H1 (cell line): ENCODE measurements at regions not wholly inside any gene's neighbourhood (a gene's known extent, or its start where the extent isn't known, plus 50 kb on each side); places are given as distances from the start of the nearest gene placed in this dataset.
A peak's percentile ranks its signal among the peaks of the same experiment; 100 is the strongest.

Experiments
- CTCF ChIA-PET: fragments of 300-600 bp; sonication (Branson Sonifier 250); formaldehyde crosslinking; loops from one replicate; lab custom pipeline; 2021; ENCODE audit not compliant: partially characterized antibody; lab: Charles Lee
- POLR2A ChIA-PET: fragments of 300-600 bp; sonication (Branson Sonifier 250); formaldehyde crosslinking; loops from one replicate; lab custom pipeline; 2021; ENCODE audit warnings: inconsistent platforms; ENCODE audit not compliant: partially characterized antibody; lab: Charles Lee
- DNase-seq, 2 experiments: peaks; one replicate each; pipeline versions ENCODE4 v3.0.0 to v3.0.0-alpha.2; 2010 to 2022; ENCODE audit warnings: low spot score in 2 of 2, low read depth in 1 of 2, mixed read lengths in 1 of 2
- FAIRE-seq: peaks from 2 replicates; lab custom pipeline; 2011; peaks lifted over from hg19 to GRCh38; lab: Jason Lieb, UNC
- H2AFZ ChIP-seq: 2 replicates; pipeline ENCODE4 v1.8.1; 2012; ENCODE audit warnings: low read length, inconsistent platforms
- H2AK5ac ChIP-seq: 2 replicates; pipeline ENCODE4 v1.6.1; 2013; ENCODE audit warnings: low read depth, low read length
- H2BK120ac ChIP-seq: replicated peaks from 2 replicates; pipeline ENCODE3; 2013; ENCODE audit warnings: low read depth, low read length, inconsistent platforms
- H2BK12ac ChIP-seq: 2 replicates; pipeline ENCODE4 v1.6.1; 2013; ENCODE audit warnings: low read depth, low read length
- H2BK15ac ChIP-seq: 2 replicates; pipeline ENCODE4 v1.6.1; 2013; ENCODE audit warnings: low read length
- H2BK20ac ChIP-seq: 2 replicates; pipeline ENCODE4 v1.6.1; 2013; ENCODE audit warnings: low read length
- H2BK5ac ChIP-seq: 2 replicates; pipeline ENCODE4 v1.6.1; 2013; ENCODE audit warnings: low read depth, low read length
- H3K14ac ChIP-seq: 2 replicates; pipeline ENCODE4 v1.6.1; 2013; ENCODE audit warnings: inconsistent platforms; ENCODE audit not compliant: insufficient read length
- H3K18ac ChIP-seq: 2 replicates; pipeline ENCODE4 v1.6.1; 2013; ENCODE audit warnings: low read length; ENCODE audit errors: extremely low read depth
- H3K23ac ChIP-seq: 2 replicates; pipeline ENCODE4 v1.6.1; 2013; ENCODE audit warnings: inconsistent platforms; ENCODE audit not compliant: insufficient read length
- H3K23me2 ChIP-seq: 2 replicates; pipeline ENCODE4 v1.6.1; 2013; ENCODE audit warnings: low read depth, low read length
- H3K27ac ChIP-seq: 2 replicates; pipeline ENCODE4 v1.6.1; 2011; ENCODE audit warnings: low read depth, low read length, inconsistent platforms
- H3K27me3 ChIP-seq, 4 experiments: replicated peaks in 1 of 4; 1 replicate in 1 of 4; 2 replicates in 3 of 4; pipeline versions ENCODE4 v1.6.1 to v1.8.1; 2011 to 2013; ENCODE audit warnings: low read length in 3 of 4, mild to moderate bottlenecking in 3 of 4, inconsistent platforms in 2 of 4, mixed read lengths in 2 of 4, moderate library complexity in 1 of 4; ENCODE audit not compliant: control insufficient read depth in 3 of 4, insufficient read depth in 3 of 4; ENCODE audit errors: extremely low read depth in 1 of 4
- H3K36me3 ChIP-seq, 4 experiments: 2 replicates each; pipeline versions ENCODE4 v1.6.1 to v1.8.1; 2011 to 2013; ENCODE audit warnings: mild to moderate bottlenecking in 4 of 4, low read length in 3 of 4, moderate library complexity in 2 of 4, control low read depth in 1 of 4, inconsistent platforms in 1 of 4; ENCODE audit not compliant: insufficient read depth in 4 of 4, control insufficient read depth in 2 of 4
- H3K4ac ChIP-seq: replicated peaks from 2 replicates; pipeline ENCODE3; 2013; ENCODE audit warnings: low read length, low read depth, mixed read lengths, inconsistent platforms; ENCODE audit not compliant: insufficient read length
- H3K4me1 ChIP-seq, 4 experiments: replicated peaks in 1 of 4; 1 replicate in 1 of 4; 2 replicates in 3 of 4; pipeline versions ENCODE4 v1.6.1 to v1.8.1; 2011 to 2013; ENCODE audit warnings: low read length in 3 of 4, inconsistent platforms in 2 of 4, mixed read lengths in 1 of 4; ENCODE audit not compliant: insufficient read depth in 4 of 4, control insufficient read depth in 3 of 4
- H3K4me2 ChIP-seq, 2 experiments: 2 replicates each; pipeline versions ENCODE4 v1.6.1 to v1.8.1; 2011 to 2013; ENCODE audit warnings: low read depth in 2 of 2, low read length in 2 of 2, control low read depth in 1 of 2, inconsistent platforms in 1 of 2, mild to moderate bottlenecking in 1 of 2; ENCODE audit not compliant: insufficient read depth in 1 of 2
- H3K4me3 ChIP-seq, 4 experiments: fragments of 200-600, 300-600 bp in 1 of 4; sonication (generic), shearing (Covaris generic), sonication (Bioruptor Twin) in 1 of 4; 2 replicates each; pipeline versions ENCODE4 v1.5.1 to v1.8.1; 2011 to 2016; ENCODE audit warnings: low read length in 4 of 4, low read depth in 3 of 4, control low read depth in 2 of 4, inconsistent platforms in 2 of 4, mild to moderate bottlenecking in 2 of 4, mixed read lengths in 1 of 4, moderate library complexity in 1 of 4; ENCODE audit not compliant: insufficient read depth in 2 of 4; ENCODE audit errors: extremely low read depth in 1 of 4
- H3K56ac ChIP-seq: replicated peaks from 2 replicates; pipeline ENCODE3; 2013; ENCODE audit warnings: low read depth, mild to moderate bottlenecking, mixed read lengths, low read length, inconsistent platforms; ENCODE audit not compliant: insufficient read length
- H3K79me1 ChIP-seq: 2 replicates; pipeline ENCODE4 v1.6.1; 2013; ENCODE audit warnings: low read depth, low read length, control low read depth
- H3K79me2 ChIP-seq, 2 experiments: 2 replicates each; pipeline versions ENCODE4 v1.6.1 to v1.8.1; 2012 to 2013; ENCODE audit warnings: low read length in 2 of 2, mild to moderate bottlenecking in 2 of 2, inconsistent platforms in 1 of 2; ENCODE audit not compliant: insufficient read depth in 2 of 2, control insufficient read depth in 1 of 2
- H3K9ac ChIP-seq, 4 experiments: replicated peaks in 1 of 4; 1 replicate in 1 of 4; 2 replicates in 3 of 4; pipeline versions ENCODE4 v1.6.1 to v1.8.1; 2011 to 2013; ENCODE audit warnings: low read depth in 3 of 4, low read length in 3 of 4, control low read depth in 2 of 4, mild to moderate bottlenecking in 2 of 4, moderate library complexity in 2 of 4, inconsistent platforms in 1 of 4; ENCODE audit errors: extremely low read depth in 1 of 4
- H3K9me3 ChIP-seq, 2 experiments: 2 replicates each; pipeline versions ENCODE4 v1.6.1 to v1.8.1; 2012 to 2013; ENCODE audit warnings: mild to moderate bottlenecking in 2 of 2, moderate library complexity in 2 of 2, control low read depth in 1 of 2, inconsistent platforms in 1 of 2, low read depth in 1 of 2, low read length in 1 of 2, mixed read lengths in 1 of 2; ENCODE audit not compliant: insufficient read depth in 2 of 2
- H4K20me1 ChIP-seq, 2 experiments: replicated peaks in 1 of 2; 2 replicates each; pipeline versions ENCODE3 to v1.8.1; 2011 to 2013; ENCODE audit warnings: inconsistent platforms in 2 of 2, low read length in 2 of 2, mild to moderate bottlenecking in 1 of 2; ENCODE audit not compliant: insufficient read depth in 2 of 2, control insufficient read depth in 1 of 2
- H4K5ac ChIP-seq: 2 replicates; pipeline ENCODE4 v1.6.1; 2013; ENCODE audit warnings: low read length, low read depth, mixed read lengths, inconsistent platforms; ENCODE audit not compliant: insufficient read length
- H4K8ac ChIP-seq: 2 replicates; pipeline ENCODE4 v1.8.0; 2013; ENCODE audit warnings: mild to moderate bottlenecking, moderate library complexity, low read length, inconsistent platforms; ENCODE audit not compliant: insufficient read depth; ENCODE audit errors: extremely low read depth
- H4K91ac ChIP-seq: replicated peaks from 2 replicates; pipeline ENCODE3; 2013; ENCODE audit warnings: low read length, mixed read lengths, inconsistent platforms; ENCODE audit not compliant: insufficient read length
- ASH2L ChIP-seq: fragments of 200-600, 300-600 bp; sonication (generic); IDR thresholded peaks from one replicate; pipeline ENCODE4 v1.7.1; 2017; ENCODE audit warnings: low read length
- KDM1A ChIP-seq: fragments of 200-600, 300-600 bp; sonication (generic); IDR thresholded peaks from 2 replicates; pipeline ENCODE4 v1.7.1; 2016; ENCODE audit warnings: mild to moderate bottlenecking, low read length, borderline replicate concordance
- POLR2A ChIP-seq, 2 experiments: IDR thresholded peaks; 1 replicate in 1 of 2; 2 replicates in 1 of 2; pipeline ENCODE4 v1.6.1; 2011; ENCODE audit warnings: low read depth in 2 of 2, low read length in 2 of 2, mild to moderate bottlenecking in 2 of 2; ENCODE audit errors: control extremely low read depth in 1 of 2
- RAD21 ChIP-seq, 2 experiments: IDR thresholded peaks in 1 of 2; conservative IDR thresholded peaks in 1 of 2; 2 replicates each; pipeline ENCODE4 v1.6.1; 2011; ENCODE audit warnings: low read depth in 2 of 2, low read length in 2 of 2, improper control_type of control experiment in 1 of 2, inconsistent platforms in 1 of 2, mild to moderate bottlenecking in 1 of 2, moderate library complexity in 1 of 2
- RXRA ChIP-seq: IDR thresholded peaks from 2 replicates; pipeline ENCODE4 v1.6.1; 2011; ENCODE audit warnings: low read depth, mild to moderate bottlenecking, low read length, moderate library complexity; ENCODE audit not compliant: insufficient read depth
- TBP ChIP-seq: IDR thresholded peaks from 2 replicates; pipeline ENCODE4 v1.6.1; 2011; ENCODE audit warnings: low read depth, low read length, improper control_type of control experiment
- TEAD4 ChIP-seq: IDR thresholded peaks from 2 replicates; pipeline ENCODE4 v1.6.1; 2012; ENCODE audit warnings: low read depth, low read length, inconsistent platforms, mixed read lengths
- WGBS, 2 experiments: shearing (Covaris generic) in 1 of 2; methylation state at CpG; one replicate each; pipeline versions ENCODE4 v1.1.6 to v1.1.7; 2013 to 2015; ENCODE audit warnings: low lambda C conversion rate in 2 of 2, mixed read lengths in 2 of 2, inconsistent platforms in 1 of 2, low coverage in 1 of 2, missing lambda C conversion rate in 1 of 2; ENCODE audit not compliant: insufficient replicate concordance in 2 of 2, insufficient coverage in 1 of 2, insufficient read length in 1 of 2; ENCODE audit errors: extremely low coverage in 1 of 2, missing lambda C conversion rate in 1 of 2; 5-methylcytosine and 5-hydroxymethylcytosine counted together
- TF ChIP-seq, protein P1 (sequence below), 3 experiments: IDR thresholded peaks; 1 replicate in 2 of 3; 2 replicates in 1 of 3; pipeline versions ENCODE4 v1.5.1 to v1.6.1; 2011; ENCODE audit warnings: low read length in 3 of 3, mild to moderate bottlenecking in 3 of 3, inconsistent platforms in 2 of 3, low read depth in 1 of 3, moderate library complexity in 1 of 3; ENCODE audit not compliant: insufficient read depth in 1 of 3; ENCODE audit errors: control extremely low read depth in 1 of 3

DNA sequence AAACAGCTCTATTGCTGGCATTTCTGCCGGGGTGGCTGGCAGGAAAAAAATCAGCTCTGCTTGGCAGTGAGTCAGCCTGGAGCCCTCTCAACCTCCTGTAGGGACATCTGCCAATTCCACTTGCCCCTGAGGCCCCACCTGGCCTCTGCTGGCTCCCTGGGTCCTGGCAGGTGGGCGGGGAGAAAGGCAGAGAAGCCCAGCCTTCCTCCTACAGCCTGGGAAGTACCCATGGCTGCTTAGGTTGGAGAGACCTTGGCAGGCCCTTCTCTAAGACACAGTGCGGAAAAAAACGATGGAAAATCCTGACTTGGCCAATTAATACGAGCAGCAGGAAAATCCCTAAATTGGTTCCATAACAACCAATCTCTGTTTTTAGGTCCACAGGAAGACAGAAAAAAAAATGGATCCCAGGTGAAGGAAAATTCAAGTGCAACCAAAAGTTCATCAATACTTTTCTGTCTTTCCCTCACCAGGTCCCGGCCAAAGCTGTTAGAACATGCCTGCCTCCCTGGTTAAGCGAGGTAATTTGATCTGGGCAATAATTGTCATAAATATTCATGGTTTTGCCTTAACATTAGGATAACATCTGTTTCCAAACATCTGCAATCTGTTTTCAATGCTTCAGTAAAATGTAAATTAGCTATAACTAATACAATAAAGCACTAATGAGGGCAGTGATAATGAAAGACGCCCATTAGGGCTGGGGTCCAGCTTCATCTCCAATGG lies 245.9 kb downstream of the TFCP2L1 start:
- Histone ChIP-seq H2BK120ac (no peak overlapping the region), H3K27ac (no peak overlapping the region), H3K9ac (no peak overlapping the region), H2BK5ac (no peak overlapping the region), H3K27me3 (peaks cover 0 to 4% (median 2%) of the 10 kb centered on the region in 4 experiments; a peak in 3 of 7 replicates), H3K56ac (no peak overlapping the region), H3K14ac (no peak overlapping the region), H4K5ac (no peak overlapping the region), H3K4me2 (no peak overlapping the region), H4K20me1 (no peaks in the 10 kb centered on the region), H3K79me1 (no peaks in the 10 kb centered on the region), H2BK20ac (no peak overlapping the region), H3K79me2 (no peaks in the 10 kb centered on the region), H3K4me3 (no peak overlapping the region), H2AFZ (no peak overlapping the region), H2AK5ac (no peak overlapping the region), H3K23ac (no peak overlapping the region), H3K18ac (no peak overlapping the region), H3K9me3 (no peaks in the 10 kb centered on the region), H3K4me1 (peaks cover 0 to 3% (median 0%) of the 10 kb centered on the region in 4 experiments; a peak in 1 of 7 replicates), H3K23me2 (no peaks in the 10 kb centered on the region), H3K36me3 (no peaks in the 10 kb centered on the region), H4K8ac (no peak overlapping the region), H2BK15ac (no peak overlapping the region), H3K4ac (no peak overlapping the region), H2BK12ac (no peak overlapping the region), H4K91ac (no peak overlapping the region)
- FAIRE-seq (no peak), DNase-seq (no peak)
- CTCF ChIA-PET = interaction anchor here (0.7 to 2.8 kb wide), 5 partner anchors 35 to 343 kb away, joined by 3 to 11 read pairs (median 4); no protein-coding TSS in a partner anchor
- WGBS, 2 experiments = 83% methylated on average over 7 of the region's 8 CpGs; no CpG with 5 or more reads in 1 of the 2 experiments
- TF ChIP-seq RXRA = no peak
- no peak for TF ChIP-seq TEAD4
- no peak for TF ChIP-seq ASH2L
- no peak for TF ChIP-seq RAD21 (IDR thresholded peaks at IDR 0.05 in 1 of 2, conservative IDR thresholded peaks at IDR 0.05 in 1 of 2; ENCODE audit: low read depth in 2 of 2, low read length in 2 of 2)
- TF ChIP-seq KDM1A = no peak
- TF ChIP-seq TBP = peak; percentile 96
- TF ChIP-seq, protein P1, sequence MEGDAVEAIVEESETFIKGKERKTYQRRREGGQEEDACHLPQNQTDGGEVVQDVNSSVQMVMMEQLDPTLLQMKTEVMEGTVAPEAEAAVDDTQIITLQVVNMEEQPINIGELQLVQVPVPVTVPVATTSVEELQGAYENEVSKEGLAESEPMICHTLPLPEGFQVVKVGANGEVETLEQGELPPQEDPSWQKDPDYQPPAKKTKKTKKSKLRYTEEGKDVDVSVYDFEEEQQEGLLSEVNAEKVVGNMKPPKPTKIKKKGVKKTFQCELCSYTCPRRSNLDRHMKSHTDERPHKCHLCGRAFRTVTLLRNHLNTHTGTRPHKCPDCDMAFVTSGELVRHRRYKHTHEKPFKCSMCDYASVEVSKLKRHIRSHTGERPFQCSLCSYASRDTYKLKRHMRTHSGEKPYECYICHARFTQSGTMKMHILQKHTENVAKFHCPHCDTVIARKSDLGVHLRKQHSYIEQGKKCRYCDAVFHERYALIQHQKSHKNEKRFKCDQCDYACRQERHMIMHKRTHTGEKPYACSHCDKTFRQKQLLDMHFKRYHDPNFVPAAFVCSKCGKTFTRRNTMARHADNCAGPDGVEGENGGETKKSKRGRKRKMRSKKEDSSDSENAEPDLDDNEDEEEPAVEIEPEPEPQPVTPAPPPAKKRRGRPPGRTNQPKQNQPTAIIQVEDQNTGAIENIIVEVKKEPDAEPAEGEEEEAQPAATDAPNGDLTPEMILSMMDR (IDR thresholded peaks at IDR 0.05; ENCODE audit: control extremely low read depth in 1 of 3, insufficient read depth in 1 of 3, low read depth in 1 of 3, low read length in 3 of 3) = no peak
- TF ChIP-seq POLR2A (IDR thresholded peaks at IDR 0.05; ENCODE audit: control extremely low read depth in 1 of 2, low read depth in 2 of 2, low read length in 2 of 2) = no peak
- POLR2A ChIA-PET = interaction anchor here (1.2 kb wide), 1 partner anchor 36 kb away, joined by 7 read pairs; no protein-coding TSS in a partner anchor
